ENCODE measurements at regions not wholly inside any gene's neighbourhood (a gene's known extent, or its start where the extent isn't known, plus 50 kb on each side); places are given as distances from the start of the nearest gene placed in this dataset.

DNA sequence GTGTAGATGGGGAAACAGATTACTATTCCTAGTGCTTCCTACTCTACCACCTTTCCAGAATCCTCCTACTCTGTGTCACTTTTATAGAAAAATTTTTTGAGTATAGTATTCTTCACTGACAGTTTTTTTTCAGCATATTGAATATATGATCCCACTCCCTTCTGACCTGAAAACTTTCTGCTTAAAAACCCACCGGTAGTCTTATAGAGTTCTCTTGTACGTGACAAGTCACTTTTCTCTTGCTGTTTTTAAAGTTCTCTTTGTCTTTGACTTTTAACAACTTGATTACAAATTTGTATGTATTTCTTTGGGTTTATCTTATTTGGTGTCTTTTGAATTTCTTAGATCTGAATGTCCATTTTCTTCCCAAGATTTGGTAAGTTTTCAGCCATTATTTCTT, 133.6 kb upstream of the SLC38A2 start (continued):
- TF ChIP-seq, protein P1, sequence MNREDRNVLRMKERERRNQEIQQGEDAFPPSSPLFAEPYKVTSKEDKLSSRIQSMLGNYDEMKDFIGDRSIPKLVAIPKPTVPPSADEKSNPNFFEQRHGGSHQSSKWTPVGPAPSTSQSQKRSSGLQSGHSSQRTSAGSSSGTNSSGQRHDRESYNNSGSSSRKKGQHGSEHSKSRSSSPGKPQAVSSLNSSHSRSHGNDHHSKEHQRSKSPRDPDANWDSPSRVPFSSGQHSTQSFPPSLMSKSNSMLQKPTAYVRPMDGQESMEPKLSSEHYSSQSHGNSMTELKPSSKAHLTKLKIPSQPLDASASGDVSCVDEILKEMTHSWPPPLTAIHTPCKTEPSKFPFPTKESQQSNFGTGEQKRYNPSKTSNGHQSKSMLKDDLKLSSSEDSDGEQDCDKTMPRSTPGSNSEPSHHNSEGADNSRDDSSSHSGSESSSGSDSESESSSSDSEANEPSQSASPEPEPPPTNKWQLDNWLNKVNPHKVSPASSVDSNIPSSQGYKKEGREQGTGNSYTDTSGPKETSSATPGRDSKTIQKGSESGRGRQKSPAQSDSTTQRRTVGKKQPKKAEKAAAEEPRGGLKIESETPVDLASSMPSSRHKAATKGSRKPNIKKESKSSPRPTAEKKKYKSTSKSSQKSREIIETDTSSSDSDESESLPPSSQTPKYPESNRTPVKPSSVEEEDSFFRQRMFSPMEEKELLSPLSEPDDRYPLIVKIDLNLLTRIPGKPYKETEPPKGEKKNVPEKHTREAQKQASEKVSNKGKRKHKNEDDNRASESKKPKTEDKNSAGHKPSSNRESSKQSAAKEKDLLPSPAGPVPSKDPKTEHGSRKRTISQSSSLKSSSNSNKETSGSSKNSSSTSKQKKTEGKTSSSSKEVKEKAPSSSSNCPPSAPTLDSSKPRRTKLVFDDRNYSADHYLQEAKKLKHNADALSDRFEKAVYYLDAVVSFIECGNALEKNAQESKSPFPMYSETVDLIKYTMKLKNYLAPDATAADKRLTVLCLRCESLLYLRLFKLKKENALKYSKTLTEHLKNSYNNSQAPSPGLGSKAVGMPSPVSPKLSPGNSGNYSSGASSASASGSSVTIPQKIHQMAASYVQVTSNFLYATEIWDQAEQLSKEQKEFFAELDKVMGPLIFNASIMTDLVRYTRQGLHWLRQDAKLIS (CRISPR knock-in tag; IDR thresholded peaks at IDR 0.05; ENCODE audit: borderline replicate concordance): no peak
- TF ChIP-seq TP53 (CRISPR knock-in tag; IDR thresholded peaks at IDR 0.05): no peak

DNA sequence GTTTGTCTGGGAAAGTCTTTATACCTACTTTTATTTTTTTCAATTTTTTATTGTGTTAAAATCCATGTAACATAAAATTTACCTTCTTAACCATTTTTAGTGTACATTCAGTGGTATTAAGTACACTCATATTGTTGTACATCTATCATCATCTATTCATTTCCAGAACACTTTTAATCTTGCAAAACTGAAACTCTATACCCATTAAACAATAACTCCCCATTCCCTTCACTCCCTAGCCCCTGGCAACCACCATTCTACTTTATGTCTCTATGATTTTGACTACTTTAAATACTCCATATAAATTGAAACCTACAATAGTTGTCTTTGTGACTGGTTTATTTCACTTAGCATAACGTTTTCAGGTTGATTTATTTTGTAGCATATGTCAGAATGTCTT, 131.9 kb upstream of the SLC38A2 start:
- ATAC-seq: no peak
- Mint-ChIP-seq H3K4me3 (no peak overlapping the region), H3K27ac (no peak overlapping the region), H3K9me3 (peaks cover 82% of the 10 kb centered on the region), H3K4me1 (no peaks in the 10 kb centered on the region), H3K36me3 (peaks cover 67% of the 10 kb centered on the region), H3K27me3 (ENCODE audit: low read depth) (no peaks in the 10 kb centered on the region)
- ChIA-PET CTCF (no interaction called here), POLR2A (no interaction called here)
- TF ChIP-seq SP1 (CRISPR knock-in tag; conservative IDR thresholded peaks at IDR 0.05): no peak
- TF ChIP-seq, protein P2, sequence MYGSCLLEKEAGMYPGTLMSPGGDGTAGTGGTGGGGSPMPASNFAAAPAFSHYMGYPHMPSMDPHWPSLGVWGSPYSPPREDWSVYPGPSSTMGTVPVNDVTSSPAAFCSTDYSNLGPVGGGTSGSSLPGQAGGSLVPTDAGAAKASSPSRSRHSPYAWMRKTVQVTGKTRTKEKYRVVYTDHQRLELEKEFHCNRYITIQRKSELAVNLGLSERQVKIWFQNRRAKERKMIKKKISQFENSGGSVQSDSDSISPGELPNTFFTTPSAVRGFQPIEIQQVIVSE (CRISPR knock-in tag; IDR thresholded peaks at IDR 0.05; ENCODE audit: borderline replicate concordance): no peak
- no peak for DNase-seq (ENCODE audit: low spot score)

DNA sequence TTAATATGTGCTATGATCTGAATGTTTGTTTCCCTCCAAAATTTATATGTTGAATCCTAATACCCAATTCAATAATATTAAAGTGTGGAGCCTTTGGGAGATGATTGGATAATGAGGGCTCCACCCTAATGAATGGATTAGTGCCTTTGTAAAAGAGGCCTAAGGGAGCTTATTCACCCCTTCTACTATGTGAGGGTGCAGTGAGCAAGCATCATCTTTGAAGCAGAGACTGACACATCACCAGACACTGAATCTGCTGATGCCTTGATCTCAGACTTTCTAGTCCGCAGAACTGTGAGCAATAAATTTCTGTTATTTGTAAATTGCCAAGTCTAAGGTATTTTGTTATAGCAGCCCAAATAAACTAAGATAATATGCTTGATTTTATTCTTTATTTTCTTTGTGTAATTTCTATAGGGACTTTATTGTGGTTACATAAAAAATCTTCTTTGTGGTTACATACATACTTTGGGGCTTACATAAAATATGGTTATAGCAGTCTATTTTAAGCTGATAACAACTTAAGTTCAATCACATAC, 131.1 kb upstream of the SLC38A2 start:
- H3K36me3 Mint-ChIP-seq: peaks cover 67% of the 10 kb centered on the region
- TF ChIP-seq SOX15 (CRISPR knock-in tag; IDR thresholded peaks at IDR 0.05): no peak
- no peak for TF ChIP-seq IRF2 (CRISPR knock-in tag; IDR thresholded peaks at IDR 0.05; ENCODE audit: borderline replicate concordance, low read depth)
- TF ChIP-seq, protein P3, sequence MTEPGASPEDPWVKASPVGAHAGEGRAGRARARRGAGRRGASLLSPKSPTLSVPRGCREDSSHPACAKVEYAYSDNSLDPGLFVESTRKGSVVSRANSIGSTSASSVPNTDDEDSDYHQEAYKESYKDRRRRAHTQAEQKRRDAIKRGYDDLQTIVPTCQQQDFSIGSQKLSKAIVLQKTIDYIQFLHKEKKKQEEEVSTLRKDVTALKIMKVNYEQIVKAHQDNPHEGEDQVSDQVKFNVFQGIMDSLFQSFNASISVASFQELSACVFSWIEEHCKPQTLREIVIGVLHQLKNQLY (CRISPR knock-in tag; IDR thresholded peaks at IDR 0.05): no peak
- TF ChIP-seq, protein P4, sequence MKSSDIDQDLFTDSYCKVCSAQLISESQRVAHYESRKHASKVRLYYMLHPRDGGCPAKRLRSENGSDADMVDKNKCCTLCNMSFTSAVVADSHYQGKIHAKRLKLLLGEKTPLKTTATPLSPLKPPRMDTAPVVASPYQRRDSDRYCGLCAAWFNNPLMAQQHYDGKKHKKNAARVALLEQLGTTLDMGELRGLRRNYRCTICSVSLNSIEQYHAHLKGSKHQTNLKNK (CRISPR knock-in tag; IDR thresholded peaks at IDR 0.05): no peak
- TF ChIP-seq TEAD4 (CRISPR knock-in tag; IDR thresholded peaks at IDR 0.05): no peak
- no peak for TF ChIP-seq SMAD4 (CRISPR knock-in tag; IDR thresholded peaks at IDR 0.05)
- TF ChIP-seq, protein P5, sequence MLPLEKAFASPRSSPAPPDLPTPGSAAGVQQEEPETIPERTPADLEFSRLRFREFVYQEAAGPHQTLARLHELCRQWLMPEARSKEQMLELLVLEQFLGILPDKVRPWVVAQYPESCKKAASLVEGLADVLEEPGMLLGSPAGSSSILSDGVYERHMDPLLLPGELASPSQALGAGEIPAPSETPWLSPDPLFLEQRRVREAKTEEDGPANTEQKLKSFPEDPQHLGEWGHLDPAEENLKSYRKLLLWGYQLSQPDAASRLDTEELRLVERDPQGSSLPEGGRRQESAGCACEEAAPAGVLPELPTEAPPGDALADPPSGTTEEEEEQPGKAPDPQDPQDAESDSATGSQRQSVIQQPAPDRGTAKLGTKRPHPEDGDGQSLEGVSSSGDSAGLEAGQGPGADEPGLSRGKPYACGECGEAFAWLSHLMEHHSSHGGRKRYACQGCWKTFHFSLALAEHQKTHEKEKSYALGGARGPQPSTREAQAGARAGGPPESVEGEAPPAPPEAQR (CRISPR knock-in tag; IDR thresholded peaks at IDR 0.05): no peak
- TF ChIP-seq ZNF232 (CRISPR knock-in tag; IDR thresholded peaks at IDR 0.05): no peak
- no peak for TF ChIP-seq NFYB (CRISPR knock-in tag; conservative IDR thresholded peaks at IDR 0.05; ENCODE audit: low read depth)
- TF ChIP-seq, protein P6, sequence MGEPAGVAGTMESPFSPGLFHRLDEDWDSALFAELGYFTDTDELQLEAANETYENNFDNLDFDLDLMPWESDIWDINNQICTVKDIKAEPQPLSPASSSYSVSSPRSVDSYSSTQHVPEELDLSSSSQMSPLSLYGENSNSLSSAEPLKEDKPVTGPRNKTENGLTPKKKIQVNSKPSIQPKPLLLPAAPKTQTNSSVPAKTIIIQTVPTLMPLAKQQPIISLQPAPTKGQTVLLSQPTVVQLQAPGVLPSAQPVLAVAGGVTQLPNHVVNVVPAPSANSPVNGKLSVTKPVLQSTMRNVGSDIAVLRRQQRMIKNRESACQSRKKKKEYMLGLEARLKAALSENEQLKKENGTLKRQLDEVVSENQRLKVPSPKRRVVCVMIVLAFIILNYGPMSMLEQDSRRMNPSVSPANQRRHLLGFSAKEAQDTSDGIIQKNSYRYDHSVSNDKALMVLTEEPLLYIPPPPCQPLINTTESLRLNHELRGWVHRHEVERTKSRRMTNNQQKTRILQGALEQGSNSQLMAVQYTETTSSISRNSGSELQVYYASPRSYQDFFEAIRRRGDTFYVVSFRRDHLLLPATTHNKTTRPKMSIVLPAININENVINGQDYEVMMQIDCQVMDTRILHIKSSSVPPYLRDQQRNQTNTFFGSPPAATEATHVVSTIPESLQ (CRISPR knock-in tag; IDR thresholded peaks at IDR 0.05): no peak
- TF ChIP-seq TP53 (CRISPR knock-in tag; IDR thresholded peaks at IDR 0.05): no peak
- TF ChIP-seq ZNF219 (CRISPR knock-in tag; IDR thresholded peaks at IDR 0.05; ENCODE audit: borderline replicate concordance): no peak
- no peak for TF ChIP-seq SMAD3 (CRISPR knock-in tag; IDR thresholded peaks at IDR 0.05; ENCODE audit: borderline replicate concordance)
- TF ChIP-seq, protein P7, sequence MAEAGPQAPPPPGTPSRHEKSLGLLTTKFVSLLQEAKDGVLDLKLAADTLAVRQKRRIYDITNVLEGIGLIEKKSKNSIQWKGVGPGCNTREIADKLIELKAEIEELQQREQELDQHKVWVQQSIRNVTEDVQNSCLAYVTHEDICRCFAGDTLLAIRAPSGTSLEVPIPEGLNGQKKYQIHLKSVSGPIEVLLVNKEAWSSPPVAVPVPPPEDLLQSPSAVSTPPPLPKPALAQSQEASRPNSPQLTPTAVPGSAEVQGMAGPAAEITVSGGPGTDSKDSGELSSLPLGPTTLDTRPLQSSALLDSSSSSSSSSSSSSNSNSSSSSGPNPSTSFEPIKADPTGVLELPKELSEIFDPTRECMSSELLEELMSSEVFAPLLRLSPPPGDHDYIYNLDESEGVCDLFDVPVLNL (CRISPR knock-in tag; IDR thresholded peaks at IDR 0.05; ENCODE audit: borderline replicate concordance, low read depth): no peak
- TF ChIP-seq NR1H2 (CRISPR knock-in tag; IDR thresholded peaks at IDR 0.05): no peak
- peaks cover 80% of the 10 kb centered on the region for H3K9me3 Mint-ChIP-seq
- ATAC-seq (no peak), DNase-seq (ENCODE audit: low spot score) (no peak)
- H3K27me3 Mint-ChIP-seq (ENCODE audit: low read depth): no peaks in the 10 kb centered on the region
- H3K27ac Mint-ChIP-seq: no peak overlapping the region
- POLR2A ChIA-PET: no interaction called here
- CTCF ChIA-PET: no interaction called here
- no peaks in the 10 kb centered on the region for H3K4me1 Mint-ChIP-seq
- H3K4me3 Mint-ChIP-seq: no peak overlapping the region

Data from WTC11 (cell line).